Peyer's patch (tissue), 4 donors: ENCODE measurements at regions not wholly inside any gene's neighbourhood (a gene's known extent, or its start where the extent isn't known, plus 50 kb on each side); places are given as distances from the start of the nearest gene placed in this dataset.

Source experiments
- POLR2A ChIP-seq, 2 donors: fragments of 450-650 bp; IDR thresholded peaks; one replicate each; pipeline ENCODE4 v1.5.1; 2017; ENCODE audit warnings: antibody characterized with exemption in 2 of 2, mild to moderate bottlenecking in 2 of 2, moderate library complexity in 2 of 2
- TF ChIP-seq, protein P1 (sequence below), 6 experiments: fragments of 450-650 bp in 4 of 6; fragments of 200-600 bp in 2 of 6; sonication (generic) in 1 of 6; IDR thresholded peaks; one replicate each; pipeline ENCODE4 v1.5.1; 2017 to 2019; ENCODE audit warnings: antibody characterized with exemption in 6 of 6, mild to moderate bottlenecking in 3 of 6, moderate library complexity in 1 of 6

DNA sequence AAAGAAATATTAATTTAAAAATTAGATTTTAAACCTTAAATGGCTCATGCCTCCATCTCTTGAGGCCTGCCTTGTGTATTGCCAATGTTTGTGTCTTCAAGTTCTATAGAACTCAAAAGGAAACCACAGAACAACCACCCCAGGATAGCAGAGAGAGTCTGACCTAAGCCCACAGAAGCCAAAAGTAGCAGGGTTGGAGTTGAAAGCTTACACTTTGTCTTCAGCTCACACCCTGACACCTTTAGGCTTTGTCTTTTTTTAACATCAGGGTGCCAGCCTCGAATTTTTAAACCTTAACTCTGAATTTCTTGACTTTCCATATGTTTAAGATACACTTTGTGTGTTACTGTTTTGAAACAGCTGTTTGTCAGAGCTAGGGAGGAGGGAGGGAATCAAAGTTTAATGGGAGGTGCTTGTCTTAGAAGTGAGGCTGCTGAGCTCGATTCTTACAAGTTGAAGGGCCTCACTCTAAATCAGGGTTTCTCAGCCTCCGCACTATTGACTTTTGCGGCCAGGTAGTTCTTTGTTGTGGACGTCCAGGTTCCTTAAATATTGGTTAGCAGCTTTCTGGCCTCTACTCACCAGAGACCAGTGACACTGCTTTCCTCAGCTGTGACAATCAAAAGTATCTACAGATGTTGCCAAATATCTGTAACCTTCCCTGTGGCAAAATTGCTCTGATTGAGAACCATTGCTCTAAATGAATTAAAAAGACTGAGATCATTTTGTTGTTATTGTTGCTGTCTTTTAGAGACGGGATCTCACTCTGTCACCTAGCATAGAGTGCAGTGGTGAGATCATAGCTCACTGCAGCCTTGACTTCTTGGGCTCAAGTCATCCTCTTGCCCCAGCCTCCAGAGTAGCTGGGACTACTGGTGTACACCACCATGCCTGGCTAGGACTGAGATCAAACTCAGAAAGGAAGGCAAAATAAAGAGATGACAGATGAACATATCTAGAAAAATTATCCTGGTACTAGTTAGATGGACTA is 139.2 kb upstream of the EOMES start:
- TF ChIP-seq, protein P1, sequence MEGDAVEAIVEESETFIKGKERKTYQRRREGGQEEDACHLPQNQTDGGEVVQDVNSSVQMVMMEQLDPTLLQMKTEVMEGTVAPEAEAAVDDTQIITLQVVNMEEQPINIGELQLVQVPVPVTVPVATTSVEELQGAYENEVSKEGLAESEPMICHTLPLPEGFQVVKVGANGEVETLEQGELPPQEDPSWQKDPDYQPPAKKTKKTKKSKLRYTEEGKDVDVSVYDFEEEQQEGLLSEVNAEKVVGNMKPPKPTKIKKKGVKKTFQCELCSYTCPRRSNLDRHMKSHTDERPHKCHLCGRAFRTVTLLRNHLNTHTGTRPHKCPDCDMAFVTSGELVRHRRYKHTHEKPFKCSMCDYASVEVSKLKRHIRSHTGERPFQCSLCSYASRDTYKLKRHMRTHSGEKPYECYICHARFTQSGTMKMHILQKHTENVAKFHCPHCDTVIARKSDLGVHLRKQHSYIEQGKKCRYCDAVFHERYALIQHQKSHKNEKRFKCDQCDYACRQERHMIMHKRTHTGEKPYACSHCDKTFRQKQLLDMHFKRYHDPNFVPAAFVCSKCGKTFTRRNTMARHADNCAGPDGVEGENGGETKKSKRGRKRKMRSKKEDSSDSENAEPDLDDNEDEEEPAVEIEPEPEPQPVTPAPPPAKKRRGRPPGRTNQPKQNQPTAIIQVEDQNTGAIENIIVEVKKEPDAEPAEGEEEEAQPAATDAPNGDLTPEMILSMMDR (IDR thresholded peaks at IDR 0.05) = no peak
- TF ChIP-seq POLR2A (IDR thresholded peaks at IDR 0.05) = no peak
